Right ventricle myocardium superior (tissue), 1 donor: ENCODE measurements at regions not wholly inside any gene's neighbourhood (a gene's known extent, or its start where the extent isn't known, plus 50 kb on each side); places are given as distances from the start of the nearest gene placed in this dataset.
"Not testable (repeated sequence)": the region's sequence is repeated elsewhere in the genome, so short reads cannot be mapped to it uniquely, and the experiment has no call there.

ENCODE experiments used
- ATAC-seq: fragments of 200-7000 bp; cut with Tn5 transposase; one replicate; pipeline ENCODE4 v1.9.1; 2020; ENCODE audit warnings: mild to moderate bottlenecking; ENCODE audit not compliant: poor library complexity
- DNase-seq: peaks from one replicate; pipeline ENCODE4 v3.0.0-alpha.2; 2020
- intact Hi-C: fragments of 100-400 bp; cut with DNase I; formaldehyde crosslinking; loops from one replicate; pipeline ENCODE4 v1.11.2; 2022
- donor health status: DM: no; HTN: yes; CAD: no; lungs with severe emphysema.

GRCh38 chr3:110928016-110928662, 143.5 kb upstream of the NECTIN3 start:
- intact Hi-C loops, result no loop called here
- no peak for ATAC-seq
- no peak for DNase-seq

- intact Hi-C loops, result no loop called here
- DNase-seq, result no peak
- no peak for ATAC-seq
Measured at GRCh38 chr3:110929816-110930215, 141.8 kb upstream of the NECTIN3 start.

- ATAC-seq (no peak), DNase-seq (no peak)
- intact Hi-C loops, result no loop called here
Measured at GRCh38 chr3:110932567-110932966, 139.0 kb upstream of the NECTIN3 start.

- intact Hi-C loops, result no loop called here
- DNase-seq, result no peak
- no peak for ATAC-seq
Measured at GRCh38 chr3:110933821-110934426, 137.7 kb upstream of the NECTIN3 start.

- intact Hi-C loops, result no loop called here
- no peak for ATAC-seq
- no peak for DNase-seq
Measured at GRCh38 chr3:110938629-110939028, 133.0 kb upstream of the NECTIN3 start.

- DNase-seq (no peak), ATAC-seq (no peak)
- intact Hi-C loops, result no loop called here
Measured at GRCh38 chr3:110940055-110940454, 131.6 kb upstream of the NECTIN3 start.

GRCh38 chr3:110944782-110945181, 126.8 kb upstream of the NECTIN3 start:
- DNase-seq (no peak), ATAC-seq (no peak)
- intact Hi-C loops, result no loop called here

GRCh38 chr3:110946810-110947209, 124.8 kb upstream of the NECTIN3 start:
- DNase-seq (no peak), ATAC-seq (no peak)
- intact Hi-C loops, result no loop called here

- ATAC-seq, intact Hi-C loops, DNase-seq: not testable (repeated sequence)
Measured at GRCh38 chr3:110949194-110949593, 122.4 kb upstream of the NECTIN3 start.

- DNase-seq (no peak), ATAC-seq (no peak)
- intact Hi-C loops, result no loop called here
Measured at GRCh38 chr3:110955301-110955880, 116.2 kb upstream of the NECTIN3 start.

- DNase-seq (no peak), ATAC-seq (no peak)
- intact Hi-C loops, result no loop called here
Measured at GRCh38 chr3:110956081-110956480, 115.5 kb upstream of the NECTIN3 start.

GRCh38 chr3:110957247-110958025, 114.2 kb upstream of the NECTIN3 start:
- DNase-seq, result no peak
- intact Hi-C loops, result no loop called here
- ATAC-seq, result no peak

GRCh38 chr3:110958313-110959147, 113.1 kb upstream of the NECTIN3 start:
- intact Hi-C loops, result no loop called here
- ATAC-seq, result no peak
- no peak for DNase-seq

GRCh38 chr3:110965976-110966375, 105.6 kb upstream of the NECTIN3 start:
- intact Hi-C loops, result no loop called here
- ATAC-seq, result no peak
- no peak for DNase-seq

- no peak for ATAC-seq
- intact Hi-C loops, result no loop called here
- DNase-seq, result no peak
Measured at GRCh38 chr3:110966966-110967663, 104.5 kb upstream of the NECTIN3 start.

- intact Hi-C loops, result no loop called here
- DNase-seq, result no peak
- ATAC-seq, result no peak
Measured at GRCh38 chr3:110968076-110968475, 103.5 kb upstream of the NECTIN3 start.

GRCh38 chr3:110969229-110970211, 102.1 kb upstream of the NECTIN3 start:
- no peak for ATAC-seq
- intact Hi-C loops, result no loop called here
- DNase-seq, result no peak
